ENCODE measurements at regions not wholly inside any gene's neighbourhood (a gene's known extent, or its start where the extent isn't known, plus 50 kb on each side); places are given as distances from the start of the nearest gene placed in this dataset.

GRCh38 chr9:27924502-27924901 lies 351.2 kb upstream of the C9orf72 start:
- no peak overlapping the region for H3K27ac ChIP-seq (ENCODE audit: insufficient read depth, low read length)
- no peaks in the 10 kb centered on the region for H3K79me1 ChIP-seq (ENCODE audit: low read depth in 1 of 2, low read length in 2 of 2)
- H3K18ac ChIP-seq (ENCODE audit: low read depth, low read length): no peak overlapping the region
- intact Hi-C loops (cut with micrococcal nuclease): no loop called here
- no peaks in the 10 kb centered on the region for H3K9me1 ChIP-seq (ENCODE audit: insufficient read depth, low read length)
- dilution Hi-C loops (cut with HindIII; ENCODE audit: low sequenced_read_pairs, unreplicated experiment): no loop called here
- no peak overlapping the region for H4K8ac ChIP-seq (ENCODE audit: low read depth in 2 of 2, low read length in 2 of 2)
- no peak for TF ChIP-seq MAFK (IDR thresholded peaks at IDR 0.05; ENCODE audit: low read depth, low read length)
- no peak for TF ChIP-seq RCOR1 (IDR thresholded peaks at IDR 0.05; ENCODE audit: insufficient replicate concordance, low read length)
- TF ChIP-seq CHD1 (IDR thresholded peaks at IDR 0.05; ENCODE audit: low read depth, low read length): no peak
- TF ChIP-seq MAZ (IDR thresholded peaks at IDR 0.05; ENCODE audit: borderline replicate concordance, low read depth, low read length): no peak
- no peak for TF ChIP-seq BHLHE40 (IDR thresholded peaks at IDR 0.05; ENCODE audit: low read depth, low read length)
- no peak overlapping the region for H3K23ac ChIP-seq (ENCODE audit: low read depth, low read length)
- no peak overlapping the region for H3K56ac ChIP-seq (ENCODE audit: extremely low read depth, insufficient read depth, low read length)
- no peak overlapping the region for H2AK5ac ChIP-seq (ENCODE audit: low read depth, low read length)
- no peaks in the 10 kb centered on the region for H4K20me1 ChIP-seq (ENCODE audit: insufficient read depth, low read length)
- no peaks in the 10 kb centered on the region for H3K4me1 ChIP-seq (ENCODE audit: control insufficient read depth, insufficient read depth, low read length)
- H3K9me3 ChIP-seq (ENCODE audit: control insufficient read depth, insufficient read depth, low read length): no peaks in the 10 kb centered on the region
- no peak overlapping the region for H4K91ac ChIP-seq (ENCODE audit: insufficient read depth, low read depth, low read length)
- no TSS peak for BruUV-seq (replicated peaks)
- no CpG with 5 or more reads among the region's 1 CpG for WGBS, 2 experiments (ENCODE audit: extremely low coverage in 2 of 2, insufficient read length in 1 of 2)
- H2BK5ac ChIP-seq (ENCODE audit: low read depth, low read length, poor library complexity, severe bottlenecking): no peak overlapping the region
- no peak overlapping the region for H3K4ac ChIP-seq (ENCODE audit: low read depth, low read length)
- H2BK20ac ChIP-seq (ENCODE audit: low read depth, low read length): no peak overlapping the region
- no peak overlapping the region for H4K5ac ChIP-seq (ENCODE audit: low read depth, low read length)
- CTCF ChIA-PET: interaction anchor here (0.6 kb wide), 1 partner anchor 71 kb away, joined by 3 read pairs; no protein-coding TSS in a partner anchor
- H2BK15ac ChIP-seq (ENCODE audit: low read depth, low read length): no peak overlapping the region
- no peak overlapping the region for H2AK9ac ChIP-seq (replicated peaks; ENCODE audit: low read depth, low read length, poor library complexity)
- H3K14ac ChIP-seq (replicated peaks; ENCODE audit: low read depth, low read length): no peak overlapping the region
- H2AFZ ChIP-seq (replicated peaks; ENCODE audit: low read length, poor library complexity): no peak overlapping the region
- ATAC-seq (ENCODE audit: low read depth) (no peak), DNase-seq (no peak)
- no peak overlapping the region for H3K4me3 ChIP-seq (ENCODE audit: insufficient read depth, low read depth, low read length)
- H3K36me3 ChIP-seq (ENCODE audit: control insufficient read depth, insufficient read depth, low read length): no peaks in the 10 kb centered on the region
- H3K9ac ChIP-seq (ENCODE audit: low read depth, low read length): no peak overlapping the region
- H2BK120ac ChIP-seq (ENCODE audit: low read depth, low read length): no peak overlapping the region
- POLR2A ChIA-PET (ENCODE audit: unreplicated experiment): no interaction called here
- no peak overlapping the region for H3K4me2 ChIP-seq (ENCODE audit: low read depth, low read length)
- no peaks in the 10 kb centered on the region for H3K27me3 ChIP-seq (ENCODE audit: control insufficient read depth, insufficient read depth, low read length)
- in situ Hi-C loops (cut with MboI; ENCODE audit: low sequenced_read_pairs): no loop called here
